Transverse colon (tissue), 3 donors: ENCODE measurements at regions not wholly inside any gene's neighbourhood (a gene's known extent, or its start where the extent isn't known, plus 50 kb on each side); places are given as distances from the start of the nearest gene placed in this dataset.

Experiments used
- EP300 ChIP-seq: sonication (generic); formaldehyde crosslinking; IDR thresholded peaks from one replicate; pipeline ENCODE4 v1.6.1; 2017; ENCODE audit warnings: antibody characterized with exemption, low read depth
- TF ChIP-seq, protein P1 (sequence below), 5 experiments: fragments of 200-600 bp in 3 of 5; fragments of 450-650 bp in 2 of 5; sonication (generic) in 3 of 5; IDR thresholded peaks; 1 replicate in 2 of 5; 2 replicates in 3 of 5; pipeline ENCODE4 v1.5.1; 2016 to 2017; ENCODE audit warnings: antibody characterized with exemption in 5 of 5, inconsistent platforms in 3 of 5, mild to moderate bottlenecking in 2 of 5, moderate library complexity in 1 of 5

DNA sequence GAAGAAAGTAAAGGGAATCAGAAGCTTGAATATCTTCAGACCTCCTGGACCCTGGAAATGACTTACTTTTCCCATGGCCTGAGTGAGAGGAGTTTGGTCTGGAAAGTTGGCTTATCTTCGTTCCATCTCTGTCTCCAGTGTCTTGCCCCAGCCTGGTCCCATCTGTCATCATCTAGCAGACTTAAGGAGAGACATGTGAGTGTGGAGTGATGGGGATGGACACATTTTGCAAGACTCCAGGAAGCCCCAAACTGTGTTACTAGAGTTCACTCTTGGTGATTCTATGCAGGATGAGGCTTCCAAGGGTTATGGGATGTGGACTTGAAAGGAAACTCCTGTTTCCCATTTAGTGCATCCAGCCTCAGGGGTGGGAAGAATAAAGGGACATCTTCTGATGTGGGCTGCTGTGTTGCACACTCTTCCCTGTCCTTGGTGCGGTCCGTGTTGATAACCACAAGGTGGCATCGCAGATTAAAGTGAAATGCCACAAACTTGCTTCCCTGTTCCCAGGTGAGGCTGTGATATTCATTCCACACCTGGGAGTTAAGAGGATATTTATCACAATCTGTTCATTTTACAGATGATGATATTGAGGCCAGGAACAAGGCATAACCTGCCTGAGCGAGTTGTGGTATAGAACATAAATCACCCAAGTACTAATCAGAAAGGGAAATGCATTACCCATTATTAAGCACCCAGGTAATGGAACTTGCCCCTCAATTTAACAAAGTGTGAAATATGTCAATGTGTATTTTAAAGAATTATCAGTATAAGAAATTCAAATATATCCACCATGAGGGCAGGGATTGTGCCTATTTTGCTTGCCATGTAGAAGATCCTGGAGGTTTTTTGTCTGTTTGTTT is 269.9 kb upstream of the PAPPA start:
- TF ChIP-seq EP300 = no peak
- TF ChIP-seq, protein P1, sequence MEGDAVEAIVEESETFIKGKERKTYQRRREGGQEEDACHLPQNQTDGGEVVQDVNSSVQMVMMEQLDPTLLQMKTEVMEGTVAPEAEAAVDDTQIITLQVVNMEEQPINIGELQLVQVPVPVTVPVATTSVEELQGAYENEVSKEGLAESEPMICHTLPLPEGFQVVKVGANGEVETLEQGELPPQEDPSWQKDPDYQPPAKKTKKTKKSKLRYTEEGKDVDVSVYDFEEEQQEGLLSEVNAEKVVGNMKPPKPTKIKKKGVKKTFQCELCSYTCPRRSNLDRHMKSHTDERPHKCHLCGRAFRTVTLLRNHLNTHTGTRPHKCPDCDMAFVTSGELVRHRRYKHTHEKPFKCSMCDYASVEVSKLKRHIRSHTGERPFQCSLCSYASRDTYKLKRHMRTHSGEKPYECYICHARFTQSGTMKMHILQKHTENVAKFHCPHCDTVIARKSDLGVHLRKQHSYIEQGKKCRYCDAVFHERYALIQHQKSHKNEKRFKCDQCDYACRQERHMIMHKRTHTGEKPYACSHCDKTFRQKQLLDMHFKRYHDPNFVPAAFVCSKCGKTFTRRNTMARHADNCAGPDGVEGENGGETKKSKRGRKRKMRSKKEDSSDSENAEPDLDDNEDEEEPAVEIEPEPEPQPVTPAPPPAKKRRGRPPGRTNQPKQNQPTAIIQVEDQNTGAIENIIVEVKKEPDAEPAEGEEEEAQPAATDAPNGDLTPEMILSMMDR (IDR thresholded peaks at IDR 0.05) = peak in 4 of 5 experiments; percentile 19 to 31 (median 26)
